PC-3 (cell line): ENCODE measurements at regions not wholly inside any gene's neighbourhood (a gene's known extent, or its start where the extent isn't known, plus 50 kb on each side); places are given as distances from the start of the nearest gene placed in this dataset.

ENCODE experiments used
- EZH2 ChIP-seq: fragments of 300-600 bp; sonication (generic); IDR thresholded peaks from one replicate; pipeline ENCODE4 v1.6.1; 2017; ENCODE audit warnings: antibody characterized with exemption, mild to moderate bottlenecking, low read length; ENCODE audit not compliant: unreplicated experiment
- EZH2phosphoT487 ChIP-seq: fragments of 300-600 bp; sonication (generic); IDR thresholded peaks from 2 replicates; pipeline ENCODE4 v1.6.1; 2018; ENCODE audit warnings: mild to moderate bottlenecking, antibody characterized with exemption, low read length, borderline replicate concordance

- no peak for TF ChIP-seq EZH2phosphoT487
- TF ChIP-seq EZH2: no peak
Observed at GRCh38 chr1:81151206-81151605, 649.5 kb upstream of the ADGRL2 start.
